Mesenchymal stem cell (in vitro differentiated cells and primary cell): ENCODE measurements at regions not wholly inside any gene's neighbourhood (a gene's known extent, or its start where the extent isn't known, plus 50 kb on each side); places are given as distances from the start of the nearest gene placed in this dataset.

ENCODE experiments used
- DNase-seq: peaks from one replicate; pipeline ENCODE4 v3.0.0-alpha.2; 2013
- H2AFZ ChIP-seq: one replicate; pipeline ENCODE4 v1.6.1; 2013; ENCODE audit warnings: low read depth, mild to moderate bottlenecking, control low read depth, inconsistent platforms, low read length, moderate library complexity
- H2AK5ac ChIP-seq: 2 replicates; pipeline ENCODE4 v1.6.1; 2013; ENCODE audit warnings: low read length, moderate library complexity, mild to moderate bottlenecking, inconsistent platforms; ENCODE audit not compliant: severe bottlenecking
- H2BK120ac ChIP-seq: one replicate; pipeline ENCODE4 v1.6.1; 2013; ENCODE audit warnings: low read depth, mild to moderate bottlenecking, inconsistent platforms, low read length, moderate library complexity
- H2BK12ac ChIP-seq, 2 experiments: one replicate each; pipeline ENCODE4 v1.6.1; 2013; ENCODE audit warnings: inconsistent platforms in 2 of 2, low read length in 2 of 2, mild to moderate bottlenecking in 2 of 2, moderate library complexity in 2 of 2, control low read depth in 1 of 2
- H2BK15ac ChIP-seq: one replicate; pipeline ENCODE4 v1.6.1; 2013; ENCODE audit warnings: mild to moderate bottlenecking, low read depth, inconsistent platforms; ENCODE audit not compliant: poor library complexity, severe bottlenecking
- H2BK5ac ChIP-seq: 2 replicates; pipeline ENCODE4 v1.6.1; 2013; ENCODE audit warnings: low read depth, mild to moderate bottlenecking, low read length, control low read depth, inconsistent platforms; ENCODE audit not compliant: poor library complexity, severe bottlenecking
- H3K14ac ChIP-seq, 2 experiments: one replicate each; pipeline ENCODE4 v1.6.1; 2013; ENCODE audit warnings: inconsistent platforms in 2 of 2, low read length in 2 of 2, control low read depth in 1 of 2, mild to moderate bottlenecking in 1 of 2, moderate library complexity in 1 of 2
- H3K18ac ChIP-seq, 2 experiments: one replicate each; pipeline ENCODE4 v1.6.1; 2013; ENCODE audit warnings: inconsistent platforms in 2 of 2, low read length in 2 of 2, control low read depth in 1 of 2, low read depth in 1 of 2, mild to moderate bottlenecking in 1 of 2
- H3K23ac ChIP-seq, 2 experiments: one replicate each; pipeline ENCODE4 v1.6.1; 2013; ENCODE audit warnings: inconsistent platforms in 2 of 2, low read length in 2 of 2, mild to moderate bottlenecking in 2 of 2, moderate library complexity in 2 of 2, control low read depth in 1 of 2
- H3K27ac ChIP-seq: 2 replicates; pipeline ENCODE4 v1.5.1; 2013; ENCODE audit warnings: mild to moderate bottlenecking, moderate library complexity, low read length, control low read depth, inconsistent platforms; ENCODE audit not compliant: poor library complexity, severe bottlenecking
- H3K27me3 ChIP-seq, 2 experiments: 2 replicates each; pipeline versions ENCODE4 v1.6.1 to v1.7.0; 2013; ENCODE audit warnings: low read length in 2 of 2, mild to moderate bottlenecking in 2 of 2, moderate library complexity in 2 of 2, control low read depth in 1 of 2, inconsistent platforms in 1 of 2; ENCODE audit not compliant: control insufficient read depth in 1 of 2, insufficient read depth in 1 of 2
- H3K36me3 ChIP-seq, 2 experiments: 2 replicates each; pipeline versions ENCODE4 v1.6.1 to v1.7.0; 2013; ENCODE audit warnings: low read length in 2 of 2, control low read depth in 1 of 2, inconsistent platforms in 1 of 2, low read depth in 1 of 2, mild to moderate bottlenecking in 1 of 2; ENCODE audit not compliant: insufficient read depth in 2 of 2, control insufficient read depth in 1 of 2
- H3K4ac ChIP-seq, 2 experiments: one replicate each; pipeline ENCODE4 v1.6.1; 2013; ENCODE audit warnings: inconsistent platforms in 2 of 2, low read length in 2 of 2, mild to moderate bottlenecking in 2 of 2, moderate library complexity in 2 of 2, control low read depth in 1 of 2, low read depth in 1 of 2
- H3K4me1 ChIP-seq: 2 replicates; pipeline ENCODE4 v1.6.1; 2013; ENCODE audit warnings: low read depth, low read length, control low read depth; ENCODE audit not compliant: control insufficient read depth, insufficient read depth
- H3K4me2 ChIP-seq: 2 replicates; pipeline ENCODE4 v1.6.1; 2013; ENCODE audit warnings: low read length, mild to moderate bottlenecking, inconsistent platforms; ENCODE audit not compliant: poor library complexity, severe bottlenecking
- H3K4me3 ChIP-seq, 2 experiments: 2 replicates each; pipeline versions ENCODE4 v1.5.1 to v1.7.0; 2013; ENCODE audit warnings: low read length in 2 of 2, mild to moderate bottlenecking in 2 of 2, control low read depth in 1 of 2, low read depth in 1 of 2; ENCODE audit not compliant: insufficient read depth in 1 of 2
- H3K79me1 ChIP-seq: replicated peaks from 2 replicates; pipeline ENCODE4 v1.6.1; 2013; ENCODE audit warnings: mild to moderate bottlenecking, control low read depth, low read length, inconsistent platforms; ENCODE audit not compliant: poor library complexity, severe bottlenecking
- H3K9ac ChIP-seq: 2 replicates; pipeline ENCODE4 v1.7.0; 2013; ENCODE audit warnings: mild to moderate bottlenecking, low read length, moderate library complexity
- H3K9me3 ChIP-seq: 2 replicates; pipeline ENCODE4 v1.7.0; 2013; ENCODE audit warnings: mild to moderate bottlenecking, low read length; ENCODE audit not compliant: control insufficient read depth
- H4K8ac ChIP-seq: one replicate; pipeline ENCODE4 v1.6.1; 2013; ENCODE audit warnings: inconsistent platforms, mild to moderate bottlenecking, low read length, moderate library complexity
- H4K91ac ChIP-seq: one replicate; pipeline ENCODE4 v1.6.1; 2013; ENCODE audit warnings: mild to moderate bottlenecking, low read length, inconsistent platforms
- WGBS: methylation state at CpG from one replicate; pipeline ENCODE4 v1.1.7; 2013; ENCODE audit warnings: mixed read lengths; 5-methylcytosine and 5-hydroxymethylcytosine counted together

GRCh38 chr5:3786891-3787430, 191.3 kb downstream of the IRX1 start:
- DNase-seq = no peak
- Histone ChIP-seq H3K79me1 (no peaks in the 10 kb centered on the region), H2BK5ac (no peak overlapping the region), H2AK5ac (no peak overlapping the region), H3K4ac (no peak overlapping the region), H3K14ac (no peak overlapping the region), H4K8ac (no peak overlapping the region), H3K4me2 (no peak overlapping the region), H3K27me3 (no peaks in the 10 kb centered on the region), H3K18ac (no peak overlapping the region), H3K23ac (no peak overlapping the region), H3K9ac (no peak overlapping the region), H2BK15ac (no peak overlapping the region), H2AFZ (no peak overlapping the region), H3K36me3 (no peaks in the 10 kb centered on the region), H4K91ac (no peak overlapping the region), H2BK12ac (no peak overlapping the region), H3K4me3 (no peak overlapping the region), H2BK120ac (no peak overlapping the region), H3K9me3 (peaks cover 2% of the 10 kb centered on the region), H3K27ac (no peak overlapping the region), H3K4me1 (no peaks in the 10 kb centered on the region)
- 30% methylated on average over 14 of the region's 14 CpGs for WGBS

DNA sequence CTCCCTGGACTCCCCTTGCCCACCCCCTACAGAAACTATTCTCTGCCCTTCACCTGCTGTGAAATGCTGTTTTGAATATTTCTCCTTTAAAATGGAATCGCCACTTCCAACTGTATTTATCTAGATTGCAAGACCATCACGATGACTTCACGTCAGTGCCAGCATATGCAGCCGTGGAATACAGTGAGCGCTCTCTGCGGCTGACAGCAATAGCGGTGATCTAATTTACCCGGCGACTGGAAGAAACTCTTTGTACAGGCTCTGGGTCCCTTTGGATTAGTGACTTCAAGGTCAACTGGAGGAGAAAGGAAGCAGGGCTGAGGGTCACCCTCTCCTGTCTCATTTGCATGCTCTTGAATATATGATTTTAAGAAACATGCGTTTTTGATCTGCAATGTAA, 192.0 kb downstream of the IRX1 start:
- Histone ChIP-seq H3K4me1 (no peaks in the 10 kb centered on the region), H3K4me2 (no peak overlapping the region), H2BK12ac (no peak overlapping the region), H3K14ac (no peak overlapping the region), H3K9ac (no peak overlapping the region), H4K8ac (no peak overlapping the region), H3K36me3 (no peaks in the 10 kb centered on the region), H3K18ac (no peak overlapping the region), H2AK5ac (no peak overlapping the region), H2BK5ac (no peak overlapping the region), H3K27me3 (no peaks in the 10 kb centered on the region), H3K4ac (no peak overlapping the region), H3K9me3 (peaks cover 2% of the 10 kb centered on the region), H2BK15ac (no peak overlapping the region), H3K79me1 (no peaks in the 10 kb centered on the region), H3K27ac (no peak overlapping the region), H3K4me3 (no peak overlapping the region), H2AFZ (no peak overlapping the region), H3K23ac (no peak overlapping the region), H2BK120ac (no peak overlapping the region), H4K91ac (no peak overlapping the region)
- no peak for DNase-seq
- WGBS = 11% methylated on average over 10 of the region's 10 CpGs

DNA sequence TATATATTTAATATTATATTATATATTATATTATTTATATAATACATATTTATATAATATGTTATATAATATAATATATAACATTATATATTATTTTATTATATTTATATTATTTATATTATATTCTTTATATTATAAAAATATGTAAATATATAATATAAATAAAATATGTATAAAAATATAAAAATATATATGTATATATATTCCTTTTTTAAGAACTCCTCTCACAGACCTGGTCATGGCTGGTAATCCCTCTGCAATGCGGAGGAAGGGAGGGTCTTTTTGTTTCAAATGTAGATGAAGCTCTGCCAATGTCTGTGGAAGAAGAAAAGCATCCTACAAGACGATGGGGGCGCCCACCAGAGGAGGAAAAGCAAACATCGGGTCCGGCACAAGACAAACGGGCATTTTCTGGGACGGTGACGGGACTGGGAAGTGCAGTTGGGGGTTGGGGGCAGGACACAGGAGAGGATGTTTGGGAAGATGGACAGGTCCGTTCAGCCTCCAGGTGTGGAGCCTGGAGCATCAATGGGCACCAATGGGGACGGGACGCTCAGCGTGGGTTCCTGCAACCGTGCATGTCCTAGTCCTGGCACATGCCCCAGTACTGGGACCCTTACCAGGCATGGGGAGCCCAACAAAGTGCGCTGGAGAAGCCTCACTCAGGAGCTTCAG, 194.0 kb downstream of the IRX1 start:
- no peaks in the 10 kb centered on the region for H3K27me3 ChIP-seq
- peaks cover 2% of the 10 kb centered on the region for H3K9me3 ChIP-seq
- no peak overlapping the region for H3K9ac ChIP-seq
- no peak overlapping the region for H2BK15ac ChIP-seq
- no peaks in the 10 kb centered on the region for H3K4me1 ChIP-seq
- H2AFZ ChIP-seq = no peak overlapping the region
- no peak for DNase-seq
- H2BK120ac ChIP-seq = no peak overlapping the region
- 61% methylated on average over 14 of the region's 14 CpGs for WGBS
- no peak overlapping the region for H3K4ac ChIP-seq
- no peak overlapping the region for H2AK5ac ChIP-seq
- H3K18ac ChIP-seq = no peak overlapping the region
- H3K23ac ChIP-seq = no peak overlapping the region
- H3K36me3 ChIP-seq = no peaks in the 10 kb centered on the region
- no peak overlapping the region for H3K4me3 ChIP-seq
- no peak overlapping the region for H3K14ac ChIP-seq
- H3K79me1 ChIP-seq = no peaks in the 10 kb centered on the region
- H3K27ac ChIP-seq = no peak overlapping the region
- H4K91ac ChIP-seq = no peak overlapping the region
- H3K4me2 ChIP-seq = no peak overlapping the region
- no peak overlapping the region for H4K8ac ChIP-seq
- no peak overlapping the region for H2BK5ac ChIP-seq
- no peak overlapping the region for H2BK12ac ChIP-seq

DNA sequence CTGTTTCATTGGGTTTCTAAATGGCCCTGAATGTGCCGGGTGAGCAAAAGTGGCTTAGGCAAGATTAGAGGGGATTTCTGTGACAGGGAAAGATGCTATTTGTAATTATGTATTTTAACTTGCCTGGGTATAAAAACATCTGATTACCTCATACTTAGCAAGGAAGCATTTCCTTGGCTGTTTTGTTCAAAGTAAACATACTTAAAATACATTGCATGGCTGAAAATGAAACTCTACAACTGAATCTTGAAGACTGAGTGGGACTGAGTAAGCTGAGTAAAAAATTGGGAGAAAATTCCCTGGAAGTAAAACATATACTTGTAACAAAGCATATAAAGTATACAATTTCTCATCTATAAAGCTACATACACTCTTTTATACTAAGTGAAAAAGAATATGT, 197.5 kb downstream of the IRX1 start:
- Histone ChIP-seq H3K79me1 (no peaks in the 10 kb centered on the region), H2AK5ac (no peak overlapping the region), H2BK12ac (no peak overlapping the region), H3K9me3 (peaks cover 10% of the 10 kb centered on the region), H3K4ac (no peak overlapping the region), H3K9ac (no peak overlapping the region), H3K4me2 (no peak overlapping the region), H3K23ac (no peak overlapping the region), H2AFZ (no peak overlapping the region), H3K14ac (no peak overlapping the region), H4K91ac (no peak overlapping the region), H3K36me3 (no peaks in the 10 kb centered on the region), H2BK5ac (no peak overlapping the region), H3K18ac (no peak overlapping the region), H3K27me3 (no peaks in the 10 kb centered on the region), H3K4me1 (no peaks in the 10 kb centered on the region), H2BK120ac (no peak overlapping the region), H4K8ac (no peak overlapping the region), H3K27ac (no peak overlapping the region), H2BK15ac (no peak overlapping the region), H3K4me3 (no peak overlapping the region)
- DNase-seq = no peak
- WGBS = no CpG with 5 or more reads among the region's 1 CpG
